HL-60 (cell line): ENCODE measurements at regions not wholly inside any gene's neighbourhood (a gene's known extent, or its start where the extent isn't known, plus 50 kb on each side); places are given as distances from the start of the nearest gene placed in this dataset.

Source experiments
- POLR2AphosphoS5 ChIP-seq: IDR thresholded peaks from 2 replicates; pipeline ENCODE4 v1.6.1; 2012; ENCODE audit warnings: low read depth
- SPI1 ChIP-seq: IDR thresholded peaks from 2 replicates; pipeline ENCODE4 v1.6.1; 2012; ENCODE audit warnings: low read depth, mild to moderate bottlenecking, borderline replicate concordance
- TF ChIP-seq, protein P1 (sequence below): IDR thresholded peaks from one replicate; pipeline ENCODE4 v1.5.1; 2011; ENCODE audit warnings: low read length, control low read depth, inconsistent platforms; ENCODE audit not compliant: insufficient read depth
- TF ChIP-seq, protein P2 (sequence below): IDR thresholded peaks from 2 replicates; pipeline ENCODE4 v1.6.1; 2012; ENCODE audit warnings: low read depth; ENCODE audit not compliant: insufficient replicate concordance

DNA sequence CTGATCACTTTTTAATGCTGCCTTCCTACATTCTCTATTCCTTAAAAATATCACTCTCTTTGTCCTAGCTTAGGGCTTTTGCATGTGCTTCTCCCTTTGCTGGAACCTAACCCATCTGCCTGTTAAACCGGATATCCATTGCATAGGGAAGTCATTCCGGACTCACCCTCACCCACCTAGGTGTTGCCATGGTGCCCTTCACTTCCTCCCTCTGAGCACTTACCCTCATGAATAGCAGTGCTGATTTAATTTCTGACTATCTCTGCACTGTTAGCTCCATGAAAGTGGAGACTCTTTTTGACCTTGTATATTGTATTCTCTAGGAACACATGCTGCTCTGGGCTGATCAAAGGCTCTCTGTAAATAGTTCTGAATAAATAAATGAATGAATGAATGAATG lies 401.9 kb downstream of the PCDH20 start:
- TF ChIP-seq, protein P1, sequence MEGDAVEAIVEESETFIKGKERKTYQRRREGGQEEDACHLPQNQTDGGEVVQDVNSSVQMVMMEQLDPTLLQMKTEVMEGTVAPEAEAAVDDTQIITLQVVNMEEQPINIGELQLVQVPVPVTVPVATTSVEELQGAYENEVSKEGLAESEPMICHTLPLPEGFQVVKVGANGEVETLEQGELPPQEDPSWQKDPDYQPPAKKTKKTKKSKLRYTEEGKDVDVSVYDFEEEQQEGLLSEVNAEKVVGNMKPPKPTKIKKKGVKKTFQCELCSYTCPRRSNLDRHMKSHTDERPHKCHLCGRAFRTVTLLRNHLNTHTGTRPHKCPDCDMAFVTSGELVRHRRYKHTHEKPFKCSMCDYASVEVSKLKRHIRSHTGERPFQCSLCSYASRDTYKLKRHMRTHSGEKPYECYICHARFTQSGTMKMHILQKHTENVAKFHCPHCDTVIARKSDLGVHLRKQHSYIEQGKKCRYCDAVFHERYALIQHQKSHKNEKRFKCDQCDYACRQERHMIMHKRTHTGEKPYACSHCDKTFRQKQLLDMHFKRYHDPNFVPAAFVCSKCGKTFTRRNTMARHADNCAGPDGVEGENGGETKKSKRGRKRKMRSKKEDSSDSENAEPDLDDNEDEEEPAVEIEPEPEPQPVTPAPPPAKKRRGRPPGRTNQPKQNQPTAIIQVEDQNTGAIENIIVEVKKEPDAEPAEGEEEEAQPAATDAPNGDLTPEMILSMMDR, result no peak
- no peak for TF ChIP-seq POLR2AphosphoS5
- peak; percentile 59; the same call in 1 of the 2 replicates for TF ChIP-seq SPI1
- TF ChIP-seq, protein P2, sequence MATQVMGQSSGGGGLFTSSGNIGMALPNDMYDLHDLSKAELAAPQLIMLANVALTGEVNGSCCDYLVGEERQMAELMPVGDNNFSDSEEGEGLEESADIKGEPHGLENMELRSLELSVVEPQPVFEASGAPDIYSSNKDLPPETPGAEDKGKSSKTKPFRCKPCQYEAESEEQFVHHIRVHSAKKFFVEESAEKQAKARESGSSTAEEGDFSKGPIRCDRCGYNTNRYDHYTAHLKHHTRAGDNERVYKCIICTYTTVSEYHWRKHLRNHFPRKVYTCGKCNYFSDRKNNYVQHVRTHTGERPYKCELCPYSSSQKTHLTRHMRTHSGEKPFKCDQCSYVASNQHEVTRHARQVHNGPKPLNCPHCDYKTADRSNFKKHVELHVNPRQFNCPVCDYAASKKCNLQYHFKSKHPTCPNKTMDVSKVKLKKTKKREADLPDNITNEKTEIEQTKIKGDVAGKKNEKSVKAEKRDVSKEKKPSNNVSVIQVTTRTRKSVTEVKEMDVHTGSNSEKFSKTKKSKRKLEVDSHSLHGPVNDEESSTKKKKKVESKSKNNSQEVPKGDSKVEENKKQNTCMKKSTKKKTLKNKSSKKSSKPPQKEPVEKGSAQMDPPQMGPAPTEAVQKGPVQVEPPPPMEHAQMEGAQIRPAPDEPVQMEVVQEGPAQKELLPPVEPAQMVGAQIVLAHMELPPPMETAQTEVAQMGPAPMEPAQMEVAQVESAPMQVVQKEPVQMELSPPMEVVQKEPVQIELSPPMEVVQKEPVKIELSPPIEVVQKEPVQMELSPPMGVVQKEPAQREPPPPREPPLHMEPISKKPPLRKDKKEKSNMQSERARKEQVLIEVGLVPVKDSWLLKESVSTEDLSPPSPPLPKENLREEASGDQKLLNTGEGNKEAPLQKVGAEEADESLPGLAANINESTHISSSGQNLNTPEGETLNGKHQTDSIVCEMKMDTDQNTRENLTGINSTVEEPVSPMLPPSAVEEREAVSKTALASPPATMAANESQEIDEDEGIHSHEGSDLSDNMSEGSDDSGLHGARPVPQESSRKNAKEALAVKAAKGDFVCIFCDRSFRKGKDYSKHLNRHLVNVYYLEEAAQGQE, result no peak
